ENCODE measurements at regions not wholly inside any gene's neighbourhood (a gene's known extent, or its start where the extent isn't known, plus 50 kb on each side); places are given as distances from the start of the nearest gene placed in this dataset.

DNA sequence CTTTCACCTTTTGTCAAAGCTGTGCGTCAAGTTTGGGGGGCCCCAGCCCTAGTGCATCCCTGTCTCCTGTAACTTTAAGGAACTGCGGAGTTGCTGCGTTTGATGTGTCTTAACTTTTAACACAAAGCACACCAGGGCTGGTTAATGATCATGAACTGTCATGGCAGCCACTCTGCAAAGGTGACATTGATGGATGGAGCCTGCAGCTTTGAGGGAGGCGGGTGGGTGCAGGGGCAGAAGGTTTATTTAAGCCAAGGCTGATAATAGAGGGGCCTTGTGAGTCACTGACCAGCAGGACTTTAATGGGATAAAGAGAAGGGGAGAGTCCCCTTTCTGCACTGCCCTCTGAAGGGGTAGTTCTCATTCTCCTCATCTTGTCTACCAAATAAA is 190.2 kb upstream of the GATA6 start:
- TF ChIP-seq, protein P1, sequence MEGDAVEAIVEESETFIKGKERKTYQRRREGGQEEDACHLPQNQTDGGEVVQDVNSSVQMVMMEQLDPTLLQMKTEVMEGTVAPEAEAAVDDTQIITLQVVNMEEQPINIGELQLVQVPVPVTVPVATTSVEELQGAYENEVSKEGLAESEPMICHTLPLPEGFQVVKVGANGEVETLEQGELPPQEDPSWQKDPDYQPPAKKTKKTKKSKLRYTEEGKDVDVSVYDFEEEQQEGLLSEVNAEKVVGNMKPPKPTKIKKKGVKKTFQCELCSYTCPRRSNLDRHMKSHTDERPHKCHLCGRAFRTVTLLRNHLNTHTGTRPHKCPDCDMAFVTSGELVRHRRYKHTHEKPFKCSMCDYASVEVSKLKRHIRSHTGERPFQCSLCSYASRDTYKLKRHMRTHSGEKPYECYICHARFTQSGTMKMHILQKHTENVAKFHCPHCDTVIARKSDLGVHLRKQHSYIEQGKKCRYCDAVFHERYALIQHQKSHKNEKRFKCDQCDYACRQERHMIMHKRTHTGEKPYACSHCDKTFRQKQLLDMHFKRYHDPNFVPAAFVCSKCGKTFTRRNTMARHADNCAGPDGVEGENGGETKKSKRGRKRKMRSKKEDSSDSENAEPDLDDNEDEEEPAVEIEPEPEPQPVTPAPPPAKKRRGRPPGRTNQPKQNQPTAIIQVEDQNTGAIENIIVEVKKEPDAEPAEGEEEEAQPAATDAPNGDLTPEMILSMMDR (IDR thresholded peaks at IDR 0.05; ENCODE audit: insufficient read depth, low read length), result no peak
- TF ChIP-seq, protein P2, sequence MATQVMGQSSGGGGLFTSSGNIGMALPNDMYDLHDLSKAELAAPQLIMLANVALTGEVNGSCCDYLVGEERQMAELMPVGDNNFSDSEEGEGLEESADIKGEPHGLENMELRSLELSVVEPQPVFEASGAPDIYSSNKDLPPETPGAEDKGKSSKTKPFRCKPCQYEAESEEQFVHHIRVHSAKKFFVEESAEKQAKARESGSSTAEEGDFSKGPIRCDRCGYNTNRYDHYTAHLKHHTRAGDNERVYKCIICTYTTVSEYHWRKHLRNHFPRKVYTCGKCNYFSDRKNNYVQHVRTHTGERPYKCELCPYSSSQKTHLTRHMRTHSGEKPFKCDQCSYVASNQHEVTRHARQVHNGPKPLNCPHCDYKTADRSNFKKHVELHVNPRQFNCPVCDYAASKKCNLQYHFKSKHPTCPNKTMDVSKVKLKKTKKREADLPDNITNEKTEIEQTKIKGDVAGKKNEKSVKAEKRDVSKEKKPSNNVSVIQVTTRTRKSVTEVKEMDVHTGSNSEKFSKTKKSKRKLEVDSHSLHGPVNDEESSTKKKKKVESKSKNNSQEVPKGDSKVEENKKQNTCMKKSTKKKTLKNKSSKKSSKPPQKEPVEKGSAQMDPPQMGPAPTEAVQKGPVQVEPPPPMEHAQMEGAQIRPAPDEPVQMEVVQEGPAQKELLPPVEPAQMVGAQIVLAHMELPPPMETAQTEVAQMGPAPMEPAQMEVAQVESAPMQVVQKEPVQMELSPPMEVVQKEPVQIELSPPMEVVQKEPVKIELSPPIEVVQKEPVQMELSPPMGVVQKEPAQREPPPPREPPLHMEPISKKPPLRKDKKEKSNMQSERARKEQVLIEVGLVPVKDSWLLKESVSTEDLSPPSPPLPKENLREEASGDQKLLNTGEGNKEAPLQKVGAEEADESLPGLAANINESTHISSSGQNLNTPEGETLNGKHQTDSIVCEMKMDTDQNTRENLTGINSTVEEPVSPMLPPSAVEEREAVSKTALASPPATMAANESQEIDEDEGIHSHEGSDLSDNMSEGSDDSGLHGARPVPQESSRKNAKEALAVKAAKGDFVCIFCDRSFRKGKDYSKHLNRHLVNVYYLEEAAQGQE (IDR thresholded peaks at IDR 0.05; ENCODE audit: insufficient replicate concordance, low read depth), result no peak
- no peak for TF ChIP-seq GABPA (IDR thresholded peaks at IDR 0.05; ENCODE audit: low read depth)

Measured in HL-60 (cell line).